GM12878 (cell line): ENCODE measurements at regions not wholly inside any gene's neighbourhood (a gene's known extent, or its start where the extent isn't known, plus 50 kb on each side); places are given as distances from the start of the nearest gene placed in this dataset.

Experiments used
- ATF7 ChIP-seq: fragments of 450-650 bp; IDR thresholded peaks from 2 replicates; pipeline ENCODE4 v1.6.1; 2016; ENCODE audit warnings: low read depth, mild to moderate bottlenecking
- BCL3 ChIP-seq: IDR thresholded peaks from 2 replicates; pipeline ENCODE4 v1.6.1; 2011; ENCODE audit warnings: borderline replicate concordance, low read depth, mild to moderate bottlenecking, moderate library complexity, low read length; ENCODE audit not compliant: insufficient read depth, poor library complexity, severe bottlenecking
- CTCF ChIP-seq, 3 experiments: IDR thresholded peaks in 2 of 3; conservative IDR thresholded peaks in 1 of 3; 2 replicates each; pipeline ENCODE4 v1.5.1; 2011; ENCODE audit warnings: low read depth in 3 of 3, low read length in 3 of 3, mild to moderate bottlenecking in 3 of 3, control low read depth in 2 of 3, moderate library complexity in 2 of 3, inconsistent platforms in 1 of 3, mixed read lengths in 1 of 3; ENCODE audit not compliant: control insufficient read depth in 2 of 3, insufficient read depth in 1 of 3; ENCODE audit errors: extremely low read depth in 1 of 3
- E4F1 ChIP-seq: fragments of 450-650 bp; IDR thresholded peaks from 2 replicates; pipeline ENCODE4 v1.6.1; 2018; ENCODE audit warnings: borderline replicate concordance, mild to moderate bottlenecking; ENCODE audit not compliant: partially characterized antibody
- ELK1 ChIP-seq: IDR thresholded peaks from 2 replicates; pipeline ENCODE4 v1.6.1; 2012; ENCODE audit warnings: low read depth, low read length, improper control_type of control experiment
- EZH2 ChIP-seq: IDR thresholded peaks from 2 replicates; pipeline ENCODE4 v1.6.1; 2012; ENCODE audit warnings: low read depth, mild to moderate bottlenecking, control low read depth, inconsistent platforms, low read length, borderline replicate concordance; ENCODE audit not compliant: control insufficient read depth
- HCFC1 ChIP-seq: fragments of 150-350 bp; IDR thresholded peaks from 2 replicates; pipeline ENCODE4 v1.6.1; 2014; ENCODE audit warnings: low read length
- MYB ChIP-seq: fragments of 150-350 bp; IDR thresholded peaks from 2 replicates; pipeline ENCODE4 v1.6.1; 2014; ENCODE audit warnings: mild to moderate bottlenecking, low read depth, low read length, borderline replicate concordance
- NR2C1 ChIP-seq: fragments of 450-650 bp; IDR thresholded peaks from 2 replicates; pipeline ENCODE4 v1.6.1; 2017; ENCODE audit warnings: antibody characterized with exemption, mild to moderate bottlenecking, moderate library complexity
- POLR2AphosphoS2 ChIP-seq: IDR thresholded peaks from 2 replicates; pipeline ENCODE4 v1.6.1; 2011; ENCODE audit warnings: low read depth, mild to moderate bottlenecking, low read length, improper control_type of control experiment, moderate library complexity
- POU2F2 ChIP-seq: IDR thresholded peaks from 3 replicates; pipeline ENCODE4 v1.6.1; 2011; ENCODE audit warnings: low read depth, mild to moderate bottlenecking, low read length, borderline replicate concordance
- SMAD1 ChIP-seq: fragments of 450-650 bp; IDR thresholded peaks from 2 replicates; pipeline ENCODE4 v1.6.1; 2018; ENCODE audit warnings: mild to moderate bottlenecking, low read depth; ENCODE audit not compliant: partially characterized antibody
- TCF3 ChIP-seq: IDR thresholded peaks from 2 replicates; pipeline ENCODE4 v1.6.1; 2012; ENCODE audit warnings: low read depth, mild to moderate bottlenecking, low read length, borderline replicate concordance; ENCODE audit not compliant: insufficient read depth
- ZNF207 ChIP-seq: fragments of 450-650 bp; IDR thresholded peaks from 2 replicates; pipeline ENCODE4 v1.6.1; 2014; ENCODE audit warnings: antibody characterized with exemption, mild to moderate bottlenecking, borderline replicate concordance

- TF ChIP-seq ELK1 (no peak), POLR2AphosphoS2 (no peak), TCF3 (no peak), E4F1 (no peak), ATF7 (no peak), HCFC1 (no peak), SMAD1 (no peak), BCL3 (no peak), MYB (no peak), CTCF (IDR thresholded peaks at IDR 0.05 in 2 of 3, conservative IDR thresholded peaks at IDR 0.05 in 1 of 3; ENCODE audit: control insufficient read depth in 2 of 3, extremely low read depth in 1 of 3, insufficient read depth in 1 of 3, low read depth in 3 of 3, low read length in 3 of 3) (no peak), NR2C1 (no peak), EZH2 (no peak), ZNF207 (no peak), POU2F2 (no peak)
These were observed 129.0 kb upstream of the THBS1 start (continued) for GRCh38 chr15:39451871-39452270.
